Fibroblast of lung (primary cell): ENCODE measurements at regions not wholly inside any gene's neighbourhood (a gene's known extent, or its start where the extent isn't known, plus 50 kb on each side); places are given as distances from the start of the nearest gene placed in this dataset.

Experiments
- EZH2 ChIP-seq: IDR thresholded peaks from 2 replicates; pipeline ENCODE4 v1.5.1; 2012; ENCODE audit warnings: low read length, control low read depth, mild to moderate bottlenecking; ENCODE audit errors: missing control alignments
- TF ChIP-seq, protein P1 (sequence below), 2 donors: IDR thresholded peaks in 1 of 2; conservative IDR thresholded peaks in 1 of 2; 1 replicate in 1 of 2; 2 replicates in 1 of 2; pipeline ENCODE4 v1.5.1; 2011 to 2012; ENCODE audit warnings: low read length in 2 of 2, control low read depth in 1 of 2, inconsistent platforms in 1 of 2, low read depth in 1 of 2, mild to moderate bottlenecking in 1 of 2

DNA sequence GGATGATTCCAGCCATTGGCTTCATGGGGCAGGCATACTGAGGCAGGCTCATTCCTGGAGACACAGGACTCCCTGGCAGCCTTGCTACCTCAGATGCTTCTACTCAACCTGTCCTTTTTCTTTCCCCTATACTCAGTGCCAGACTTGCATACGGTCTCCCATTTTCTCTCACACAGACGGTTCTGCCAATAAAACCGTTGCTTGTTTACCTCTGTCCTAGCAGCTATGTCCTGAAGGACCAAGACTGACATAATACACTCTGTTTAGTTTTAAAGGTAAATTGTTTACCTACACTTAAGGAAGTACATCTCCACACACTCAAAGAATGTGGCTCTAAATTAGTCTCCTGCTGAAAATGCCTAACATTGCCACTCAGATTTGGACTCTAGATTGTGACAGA, 151.0 kb upstream of the RFX3 start:
- TF ChIP-seq, protein P1, sequence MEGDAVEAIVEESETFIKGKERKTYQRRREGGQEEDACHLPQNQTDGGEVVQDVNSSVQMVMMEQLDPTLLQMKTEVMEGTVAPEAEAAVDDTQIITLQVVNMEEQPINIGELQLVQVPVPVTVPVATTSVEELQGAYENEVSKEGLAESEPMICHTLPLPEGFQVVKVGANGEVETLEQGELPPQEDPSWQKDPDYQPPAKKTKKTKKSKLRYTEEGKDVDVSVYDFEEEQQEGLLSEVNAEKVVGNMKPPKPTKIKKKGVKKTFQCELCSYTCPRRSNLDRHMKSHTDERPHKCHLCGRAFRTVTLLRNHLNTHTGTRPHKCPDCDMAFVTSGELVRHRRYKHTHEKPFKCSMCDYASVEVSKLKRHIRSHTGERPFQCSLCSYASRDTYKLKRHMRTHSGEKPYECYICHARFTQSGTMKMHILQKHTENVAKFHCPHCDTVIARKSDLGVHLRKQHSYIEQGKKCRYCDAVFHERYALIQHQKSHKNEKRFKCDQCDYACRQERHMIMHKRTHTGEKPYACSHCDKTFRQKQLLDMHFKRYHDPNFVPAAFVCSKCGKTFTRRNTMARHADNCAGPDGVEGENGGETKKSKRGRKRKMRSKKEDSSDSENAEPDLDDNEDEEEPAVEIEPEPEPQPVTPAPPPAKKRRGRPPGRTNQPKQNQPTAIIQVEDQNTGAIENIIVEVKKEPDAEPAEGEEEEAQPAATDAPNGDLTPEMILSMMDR (conservative IDR thresholded peaks at IDR 0.05 in 1 of 2, IDR thresholded peaks at IDR 0.05 in 1 of 2; ENCODE audit: low read depth in 1 of 2, low read length in 2 of 2), result no peak
- TF ChIP-seq EZH2, result no peak
